ENCODE measurements at regions not wholly inside any gene's neighbourhood (a gene's known extent, or its start where the extent isn't known, plus 50 kb on each side); places are given as distances from the start of the nearest gene placed in this dataset.
"Not testable (repeated sequence)": the region's sequence is repeated elsewhere in the genome, so short reads cannot be mapped to it uniquely, and the experiment has no call there.

GRCh38 chr6:27575594-27576361 lies 102.9 kb upstream of the ZNF184 start:
- DNase-seq = peak; percentile 54

DNA sequence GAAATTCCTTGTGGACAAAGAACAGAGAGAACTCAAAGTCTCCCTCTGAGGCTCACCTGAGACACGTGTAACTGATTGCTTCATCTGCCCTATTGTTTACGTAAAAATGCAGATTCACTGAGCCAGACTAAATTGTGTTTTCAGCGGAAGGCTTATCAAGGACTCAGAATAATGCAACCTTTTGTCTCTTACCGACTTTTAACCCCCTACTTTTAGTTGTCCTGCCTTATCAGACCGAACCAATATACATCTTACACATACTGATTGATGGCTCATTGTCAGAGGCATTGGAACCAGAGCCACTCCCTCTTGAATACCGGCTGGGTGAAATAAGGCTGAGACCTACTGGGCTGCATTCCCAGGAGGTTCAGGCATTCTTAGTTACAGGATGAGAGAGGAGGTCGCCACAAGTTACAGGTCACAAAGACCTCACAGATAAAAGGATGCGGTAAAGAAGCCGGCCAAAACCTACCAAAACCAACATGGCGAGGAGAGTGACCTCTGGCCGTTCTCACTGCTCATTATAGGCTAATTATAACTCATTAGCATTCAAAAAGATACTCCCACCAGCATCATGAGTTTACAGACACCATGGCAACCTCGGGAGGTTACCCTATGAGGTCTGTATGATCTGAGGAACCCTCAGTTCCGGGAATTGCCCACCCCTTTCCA lies 95.5 kb upstream of the ZNF184 start:
- no peak for DNase-seq

GRCh38 chr6:27565839-27566779 lies 93.2 kb upstream of the ZNF184 start:
- DNase-seq = peak; percentile 21

GRCh38 chr6:27562027-27562410 lies 89.1 kb upstream of the ZNF184 start:
- peak; percentile 38 for DNase-seq

- DNase-seq = no peak
Observed at GRCh38 chr6:27558028-27558724, 85.3 kb upstream of the ZNF184 start.

DNA sequence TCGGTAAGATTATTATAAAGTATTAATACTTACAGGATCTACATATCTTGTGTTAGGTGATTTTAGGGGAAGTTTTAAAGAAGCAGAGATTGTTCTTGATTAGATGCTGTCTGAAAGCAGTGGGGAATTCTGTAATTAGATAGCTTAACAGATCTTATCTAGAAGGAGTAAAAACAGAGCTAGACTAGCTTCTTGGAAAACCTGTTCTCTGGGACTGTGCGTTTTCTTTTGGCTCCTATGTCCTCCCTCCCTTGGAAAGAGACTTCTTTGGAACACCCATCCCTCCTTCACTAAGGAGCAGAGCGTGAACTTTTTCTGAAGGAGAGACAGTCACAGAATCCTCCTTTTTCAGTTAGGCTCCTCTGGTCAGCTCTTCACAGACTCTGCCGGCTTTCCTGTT lies 83.5 kb upstream of the ZNF184 start:
- no peak for DNase-seq

DNA sequence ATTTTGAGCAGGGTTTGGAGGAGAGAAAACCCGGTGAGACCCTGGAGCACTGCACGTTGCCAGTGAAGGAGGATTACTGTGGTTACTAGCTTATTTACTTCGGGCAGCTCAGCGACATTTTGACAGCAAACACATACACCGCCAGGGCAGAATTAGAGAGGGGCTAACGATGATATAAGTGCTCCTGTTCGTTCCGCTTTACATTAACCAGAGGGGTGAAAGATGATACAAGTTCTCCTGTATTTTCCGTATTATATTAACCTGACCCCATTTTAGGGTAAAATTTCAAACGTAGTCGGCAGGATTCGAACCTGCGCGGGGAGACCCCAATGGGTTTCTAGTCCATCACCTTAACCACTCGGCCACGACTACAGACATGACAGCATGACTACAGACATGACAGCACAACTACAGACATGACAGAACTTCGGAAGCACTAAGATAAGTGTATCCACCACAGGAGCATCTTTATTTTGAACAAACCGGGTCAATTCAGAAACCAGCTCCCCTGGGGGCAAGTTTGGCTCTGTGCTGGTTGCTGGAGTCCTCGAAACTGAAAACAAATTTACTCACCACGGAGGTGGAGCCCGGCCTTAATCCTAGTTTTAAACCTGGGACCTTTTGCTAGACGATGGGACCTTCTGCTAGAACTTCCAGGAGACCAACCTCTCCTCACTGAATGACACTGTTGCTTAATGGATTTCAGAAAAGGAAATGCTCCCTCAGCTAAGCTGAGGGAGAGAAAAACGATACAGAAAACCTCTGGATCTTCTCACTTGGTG lies 80.4 kb upstream of the ZNF184 start:
- peak; percentile 83 for DNase-seq

DNA sequence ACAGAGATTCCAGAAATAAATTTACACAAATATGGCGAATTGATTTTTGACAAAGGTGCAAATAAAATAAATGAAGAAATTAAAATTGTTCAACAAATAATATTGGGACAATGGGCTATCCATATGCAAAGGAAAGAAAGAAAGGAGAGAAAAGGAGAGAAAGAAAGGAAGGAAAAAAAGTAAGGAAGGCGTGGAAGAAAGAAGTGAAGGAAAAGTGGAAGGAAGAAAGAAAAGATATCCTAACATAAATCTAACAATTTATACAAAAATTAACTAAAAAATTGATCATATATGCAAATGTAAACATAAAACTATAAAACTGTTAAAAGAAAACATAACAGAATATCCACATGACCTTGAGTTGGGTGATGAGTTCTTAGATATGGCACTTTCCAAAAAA lies 78.7 kb upstream of the ZNF184 start:
- DNase-seq = no peak

GRCh38 chr6:27550692-27551091 lies 77.8 kb upstream of the ZNF184 start:
- no peak for DNase-seq

- not testable (repeated sequence) for DNase-seq
Observed at GRCh38 chr6:27549241-27549598, 76.3 kb upstream of the ZNF184 start.

- peak; percentile 87 for DNase-seq
Observed at GRCh38 chr6:27547157-27548075, 74.5 kb upstream of the ZNF184 start.

- DNase-seq = no peak
Observed at GRCh38 chr6:27546522-27546921, 73.6 kb upstream of the ZNF184 start.

DNA sequence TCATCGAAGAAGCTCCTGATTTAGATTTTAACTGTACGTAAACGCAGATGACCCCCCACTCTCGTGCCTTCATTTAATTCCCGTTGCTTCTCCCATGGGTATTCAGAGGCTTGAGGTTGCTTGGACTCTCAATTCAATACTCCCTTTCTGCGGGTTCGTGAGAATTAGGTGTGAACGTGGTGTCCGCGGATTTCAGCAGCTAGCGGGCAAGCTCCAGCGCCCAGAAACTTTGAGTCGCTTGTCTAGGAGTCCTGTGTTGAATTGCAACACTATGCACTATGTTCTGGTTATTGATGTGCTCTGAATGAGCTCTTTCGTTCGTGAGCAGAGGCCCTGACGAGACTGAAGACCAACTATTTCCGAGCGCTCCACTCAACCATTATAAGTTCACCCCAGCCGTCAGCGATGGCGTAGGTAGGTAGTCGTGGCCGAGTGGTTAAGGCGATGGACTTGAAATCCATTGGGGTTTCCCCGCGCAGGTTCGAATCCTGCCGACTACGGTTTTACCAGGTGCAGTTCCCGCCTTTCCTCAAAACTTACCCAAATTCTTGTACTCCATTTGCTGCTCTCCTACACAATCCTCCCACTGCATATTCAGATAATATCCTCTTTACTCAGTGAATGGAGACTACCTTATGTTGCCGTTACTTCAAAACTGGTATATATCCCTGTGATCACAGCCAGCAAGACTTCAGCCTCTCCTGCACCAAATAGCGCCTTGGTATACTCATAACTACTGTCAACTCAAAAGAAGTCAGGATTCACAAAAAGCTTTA lies 72.6 kb upstream of the ZNF184 start:
- peak; percentile 77 for DNase-seq

DNA sequence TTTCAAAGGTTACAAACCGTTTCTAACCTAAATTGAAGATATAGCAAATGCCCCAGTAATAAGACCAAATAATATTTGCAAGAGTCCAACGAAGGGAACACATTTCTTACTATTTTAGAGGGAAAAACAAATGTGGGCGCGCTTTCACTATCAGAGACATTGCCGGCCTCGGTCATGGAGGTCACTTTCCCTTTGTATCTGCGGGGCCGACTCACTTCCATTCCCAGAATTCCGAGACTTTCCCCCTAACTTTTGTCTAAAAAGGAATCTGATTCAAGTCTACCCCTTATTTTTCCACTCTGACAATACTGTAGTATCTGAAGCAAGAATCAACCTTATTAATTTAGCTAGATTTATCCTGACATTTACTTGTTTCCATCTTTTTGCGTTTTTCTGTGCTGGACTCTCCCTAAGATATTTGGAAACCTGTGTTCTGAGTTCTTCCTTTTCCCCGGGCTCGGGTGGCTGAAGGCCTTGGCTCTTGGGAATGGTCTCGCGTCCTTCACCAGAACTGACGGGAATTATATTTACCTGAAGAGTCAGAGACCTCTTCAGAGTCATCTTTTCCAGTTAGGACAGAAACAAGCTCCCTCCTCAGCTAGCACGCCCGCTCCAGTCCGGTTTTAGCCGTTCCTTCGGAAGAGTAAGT lies 71.8 kb upstream of the ZNF184 start:
- no peak for DNase-seq

DNA sequence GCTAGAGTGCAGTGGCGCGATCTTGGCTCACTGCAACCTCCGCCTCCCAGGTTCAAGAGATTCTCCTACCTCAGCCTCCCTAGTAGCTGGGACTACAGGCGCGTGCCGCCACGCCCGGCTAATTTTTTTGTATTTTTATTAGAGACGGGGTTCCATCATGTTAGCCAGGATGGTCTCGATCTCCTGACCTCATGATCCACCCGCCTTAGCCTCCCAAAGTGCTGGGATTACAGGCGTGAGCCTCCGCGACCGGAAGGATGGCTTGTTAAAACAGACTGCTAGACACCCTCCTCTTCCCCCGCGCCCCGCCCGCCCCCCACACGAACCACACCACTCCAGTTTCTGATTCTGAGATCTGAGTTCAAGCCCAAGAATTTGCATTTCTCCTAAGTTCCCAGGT lies 71.2 kb upstream of the ZNF184 start:
- peak; percentile 22 for DNase-seq

DNA sequence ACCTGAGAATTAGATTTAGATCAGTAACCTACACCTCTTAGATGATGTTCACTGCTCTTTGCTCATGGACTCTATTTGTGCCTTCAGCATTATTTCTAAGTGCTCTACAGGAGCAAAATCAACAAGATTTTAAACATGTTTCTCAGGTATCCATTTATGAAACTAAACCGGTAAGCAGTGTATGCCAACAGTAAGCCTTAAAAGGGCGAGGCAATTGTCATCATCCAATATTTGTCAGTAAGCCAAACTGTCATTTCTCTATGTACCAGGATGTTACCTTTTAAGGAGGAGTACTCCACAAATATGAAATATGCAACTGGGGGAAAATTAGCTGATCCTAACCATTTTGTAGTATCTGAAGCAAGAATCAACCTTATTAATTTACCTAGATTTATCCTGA lies 69.6 kb upstream of the ZNF184 start:
- no peak for DNase-seq

GRCh38 chr6:27541933-27542297 lies 69.0 kb upstream of the ZNF184 start:
- DNase-seq = no peak

GRCh38 chr6:27541212-27541932 lies 68.5 kb upstream of the ZNF184 start:
- DNase-seq = peak; percentile 55

- no peak for DNase-seq
Observed at GRCh38 chr6:27539551-27539950, 66.6 kb upstream of the ZNF184 start.

All from NCI-H82 (cell line).